Glutamatergic neuron (in vitro differentiated cells): ENCODE measurements at regions not wholly inside any gene's neighbourhood (a gene's known extent, or its start where the extent isn't known, plus 50 kb on each side); places are given as distances from the start of the nearest gene placed in this dataset.

Source experiments
- DNase-seq: peaks from one replicate; pipeline ENCODE4 v3.0.0; 2022
- H3K27ac Mint-ChIP-seq: one replicate; pipeline ENCODE4 v1.8.0; 2020; ENCODE audit warnings: mild to moderate bottlenecking, mixed read lengths, inconsistent platforms; ENCODE audit not compliant: unreplicated experiment
- H3K27me3 Mint-ChIP-seq: one replicate; pipeline ENCODE4 v1.8.0; 2020; ENCODE audit warnings: mild to moderate bottlenecking, moderate library complexity, mixed read lengths, inconsistent platforms; ENCODE audit not compliant: unreplicated experiment
- H3K36me3 Mint-ChIP-seq: one replicate; pipeline ENCODE4 v1.8.0; 2020; ENCODE audit warnings: mild to moderate bottlenecking, mixed read lengths, inconsistent platforms; ENCODE audit not compliant: unreplicated experiment
- H3K4me1 Mint-ChIP-seq: one replicate; pipeline ENCODE4 v1.8.0; 2020; ENCODE audit warnings: mild to moderate bottlenecking, low read depth, mixed read lengths, inconsistent platforms; ENCODE audit not compliant: unreplicated experiment
- H3K4me3 Mint-ChIP-seq: one replicate; pipeline ENCODE4 v1.8.0; 2020; ENCODE audit warnings: mild to moderate bottlenecking, mixed read lengths, inconsistent platforms; ENCODE audit not compliant: unreplicated experiment
- H3K9me3 Mint-ChIP-seq: one replicate; pipeline ENCODE4 v1.8.0; 2020; ENCODE audit warnings: mild to moderate bottlenecking, moderate library complexity, mixed read lengths, inconsistent platforms; ENCODE audit not compliant: unreplicated experiment
- TF ChIP-seq, protein P1 (sequence below): fragments of 200-600 bp; sonication (generic); IDR thresholded peaks from one replicate; pipeline ENCODE4 v1.5.0; 2021; ENCODE audit not compliant: partially characterized antibody, unreplicated experiment

DNA sequence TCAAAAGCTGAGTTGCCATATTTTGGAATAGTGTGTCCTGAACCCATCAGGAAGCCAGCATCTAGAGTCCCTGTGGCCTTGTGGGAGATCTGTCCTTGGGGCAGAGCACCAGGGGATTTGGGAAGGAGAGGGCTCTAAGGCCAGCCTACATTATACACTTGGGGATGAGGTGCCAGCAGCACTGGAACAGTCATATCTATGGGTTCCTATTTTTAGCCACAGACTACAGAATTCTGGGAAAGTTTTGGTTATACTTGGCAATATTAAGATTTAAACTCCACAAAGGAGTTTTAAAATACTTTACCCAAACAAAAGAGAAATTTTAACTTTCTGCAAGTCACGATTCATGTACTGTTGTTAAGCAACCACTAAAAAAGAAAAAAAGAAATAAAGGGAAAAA lies 405.7 kb upstream of the MMADHC start:
- H3K27me3 Mint-ChIP-seq, result no peaks in the 10 kb centered on the region
- H3K27ac Mint-ChIP-seq, result no peak overlapping the region
- H3K9me3 Mint-ChIP-seq, result no peaks in the 10 kb centered on the region
- H3K36me3 Mint-ChIP-seq, result peaks cover 5% of the 10 kb centered on the region
- DNase-seq, result no peak
- H3K4me1 Mint-ChIP-seq, result no peaks in the 10 kb centered on the region
- TF ChIP-seq, protein P1, sequence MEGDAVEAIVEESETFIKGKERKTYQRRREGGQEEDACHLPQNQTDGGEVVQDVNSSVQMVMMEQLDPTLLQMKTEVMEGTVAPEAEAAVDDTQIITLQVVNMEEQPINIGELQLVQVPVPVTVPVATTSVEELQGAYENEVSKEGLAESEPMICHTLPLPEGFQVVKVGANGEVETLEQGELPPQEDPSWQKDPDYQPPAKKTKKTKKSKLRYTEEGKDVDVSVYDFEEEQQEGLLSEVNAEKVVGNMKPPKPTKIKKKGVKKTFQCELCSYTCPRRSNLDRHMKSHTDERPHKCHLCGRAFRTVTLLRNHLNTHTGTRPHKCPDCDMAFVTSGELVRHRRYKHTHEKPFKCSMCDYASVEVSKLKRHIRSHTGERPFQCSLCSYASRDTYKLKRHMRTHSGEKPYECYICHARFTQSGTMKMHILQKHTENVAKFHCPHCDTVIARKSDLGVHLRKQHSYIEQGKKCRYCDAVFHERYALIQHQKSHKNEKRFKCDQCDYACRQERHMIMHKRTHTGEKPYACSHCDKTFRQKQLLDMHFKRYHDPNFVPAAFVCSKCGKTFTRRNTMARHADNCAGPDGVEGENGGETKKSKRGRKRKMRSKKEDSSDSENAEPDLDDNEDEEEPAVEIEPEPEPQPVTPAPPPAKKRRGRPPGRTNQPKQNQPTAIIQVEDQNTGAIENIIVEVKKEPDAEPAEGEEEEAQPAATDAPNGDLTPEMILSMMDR, result no peak
- no peak overlapping the region for H3K4me3 Mint-ChIP-seq

- no peak overlapping the region for H3K27ac Mint-ChIP-seq
- no peak overlapping the region for H3K4me3 Mint-ChIP-seq
- TF ChIP-seq, protein P1, result no peak
- H3K27me3 Mint-ChIP-seq, result no peaks in the 10 kb centered on the region
- no peaks in the 10 kb centered on the region for H3K4me1 Mint-ChIP-seq
- no peaks in the 10 kb centered on the region for H3K9me3 Mint-ChIP-seq
- H3K36me3 Mint-ChIP-seq, result no peaks in the 10 kb centered on the region
- DNase-seq, result no peak
These were observed 404.0 kb upstream of the MMADHC start for GRCh38 chr2:149991576-149991975.

DNA sequence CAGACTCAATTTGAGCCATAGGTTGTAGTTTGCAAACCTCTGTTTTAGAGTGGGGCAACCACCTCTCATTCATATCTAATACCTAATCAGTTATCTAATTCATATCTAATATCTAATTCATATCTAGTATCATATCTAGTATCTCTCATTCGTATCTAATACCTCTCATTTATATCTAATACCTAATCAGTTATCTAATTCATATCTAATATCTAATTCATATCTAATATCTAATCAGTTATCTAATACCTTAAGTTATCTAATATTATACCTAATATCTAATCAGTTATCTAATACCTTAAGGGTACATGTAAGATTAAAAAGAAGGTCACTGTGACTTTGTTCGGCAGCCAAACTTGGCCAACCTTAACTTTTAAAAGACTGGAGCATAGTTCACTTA lies 403.4 kb upstream of the MMADHC start:
- no peak overlapping the region for H3K27ac Mint-ChIP-seq
- no peak overlapping the region for H3K4me3 Mint-ChIP-seq
- H3K36me3 Mint-ChIP-seq, result no peaks in the 10 kb centered on the region
- no peaks in the 10 kb centered on the region for H3K4me1 Mint-ChIP-seq
- no peak for DNase-seq
- H3K27me3 Mint-ChIP-seq, result no peaks in the 10 kb centered on the region
- no peaks in the 10 kb centered on the region for H3K9me3 Mint-ChIP-seq
- TF ChIP-seq, protein P1, result no peak

DNA sequence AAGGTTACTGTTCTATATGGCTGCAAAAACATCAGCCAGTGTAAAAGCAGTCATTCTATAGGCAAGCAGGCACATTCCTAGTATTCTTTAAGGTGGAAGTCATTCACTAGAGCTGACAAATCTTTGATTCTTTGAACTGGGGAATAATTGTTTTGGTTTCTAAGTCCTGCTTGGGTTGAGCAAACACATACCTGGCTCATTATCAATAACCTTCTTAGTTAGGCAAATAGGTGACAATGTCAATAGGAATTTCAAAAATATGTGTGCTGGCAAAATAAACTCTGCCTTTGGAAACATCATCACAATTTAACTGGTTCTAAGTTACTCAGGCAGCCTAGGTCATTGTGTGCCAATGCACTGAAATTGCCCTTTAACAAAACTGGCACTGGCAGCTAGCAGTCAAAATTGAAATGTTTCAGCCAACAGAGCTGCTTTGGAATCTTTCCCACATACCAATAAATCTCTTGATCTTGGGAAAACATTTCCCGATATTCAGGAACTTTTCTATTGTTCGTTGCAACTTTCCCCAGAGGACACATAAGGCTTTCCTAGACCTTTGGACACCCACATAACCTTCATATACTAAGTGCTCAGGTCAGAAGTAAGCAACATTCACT lies 402.0 kb upstream of the MMADHC start:
- H3K9me3 Mint-ChIP-seq, result no peaks in the 10 kb centered on the region
- H3K36me3 Mint-ChIP-seq, result no peaks in the 10 kb centered on the region
- TF ChIP-seq, protein P1, result no peak
- no peak overlapping the region for H3K27ac Mint-ChIP-seq
- H3K27me3 Mint-ChIP-seq, result no peaks in the 10 kb centered on the region
- no peak overlapping the region for H3K4me3 Mint-ChIP-seq
- no peaks in the 10 kb centered on the region for H3K4me1 Mint-ChIP-seq
- DNase-seq, result no peak

DNA sequence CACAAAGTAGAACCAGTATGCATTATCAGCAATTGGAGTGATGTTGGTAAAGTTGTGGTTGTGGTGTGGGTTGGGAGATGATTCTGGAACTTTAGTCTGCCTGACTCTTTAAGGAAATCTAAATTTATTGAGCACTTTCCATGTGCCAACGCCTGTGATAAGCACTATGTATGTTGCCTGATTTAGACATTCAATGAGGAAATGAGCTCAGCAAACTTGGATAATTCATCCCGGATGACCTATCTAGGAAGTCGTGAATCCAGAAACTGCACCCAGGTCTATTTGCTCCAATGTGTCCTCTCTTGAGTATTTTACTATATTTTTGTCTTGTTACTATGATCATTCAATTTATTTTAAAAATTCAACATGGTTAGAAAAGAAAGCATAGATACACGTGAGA lies 400.8 kb upstream of the MMADHC start:
- no peaks in the 10 kb centered on the region for H3K4me1 Mint-ChIP-seq
- H3K27me3 Mint-ChIP-seq, result no peaks in the 10 kb centered on the region
- TF ChIP-seq, protein P1, result no peak
- H3K36me3 Mint-ChIP-seq, result no peaks in the 10 kb centered on the region
- no peak for DNase-seq
- H3K4me3 Mint-ChIP-seq, result no peak overlapping the region
- H3K27ac Mint-ChIP-seq, result no peak overlapping the region
- H3K9me3 Mint-ChIP-seq, result no peaks in the 10 kb centered on the region
